Sigmoid colon (tissue), 6 donors: ENCODE measurements at regions not wholly inside any gene's neighbourhood (a gene's known extent, or its start where the extent isn't known, plus 50 kb on each side); places are given as distances from the start of the nearest gene placed in this dataset.

Experiments used
- DNase-seq: peaks from one replicate; pipeline ENCODE4 v3.0.0-alpha.2; 2019
- H3K27ac ChIP-seq, 4 donors: fragments of 200-600 bp; sonication (generic); one replicate each; pipeline ENCODE4 v1.5.1; 2016 to 2019; ENCODE audit warnings: mild to moderate bottlenecking in 1 of 4
- H3K27me3 ChIP-seq, 3 donors: fragments of 200-600 bp; sonication (generic); one replicate each; pipeline ENCODE4 v1.5.1; 2019; ENCODE audit warnings: mild to moderate bottlenecking in 1 of 3
- H3K36me3 ChIP-seq, 4 donors: fragments of 200-600 bp; sonication (generic); one replicate each; pipeline ENCODE4 v1.5.1; 2016 to 2019
- H3K4me1 ChIP-seq, 4 donors: fragments of 200-600 bp; sonication (generic); one replicate each; pipeline ENCODE4 v1.5.1; 2017 to 2019
- H3K4me3 ChIP-seq, 4 donors: fragments of 200-600 bp; sonication (generic); one replicate each; pipeline ENCODE4 v1.5.1; 2017 to 2019; ENCODE audit warnings: mild to moderate bottlenecking in 2 of 4, moderate library complexity in 1 of 4
- H3K9me3 ChIP-seq, 4 donors: fragments of 200-600 bp in 3 of 4; sonication (generic) in 3 of 4; one replicate each; pipeline versions ENCODE4 v1.5.1 to v1.6.1; 2013 to 2019
- CTCF ChIP-seq, 4 experiments: fragments of 450-650 bp in 3 of 4; fragments of 200-600 bp in 1 of 4; IDR thresholded peaks; one replicate each; pipeline ENCODE4 v1.5.1; 2016 to 2019; ENCODE audit warnings: antibody characterized with exemption in 4 of 4, mild to moderate bottlenecking in 3 of 4, moderate library complexity in 2 of 4
- EP300 ChIP-seq, 4 donors: sonication (generic); formaldehyde crosslinking; IDR thresholded peaks; one replicate each; pipeline ENCODE4 v1.6.1; 2017; ENCODE audit warnings: antibody characterized with exemption in 4 of 4
- POLR2A ChIP-seq, 2 donors: fragments of 450-650 bp; IDR thresholded peaks; one replicate each; pipeline ENCODE4 v1.6.1; 2016; ENCODE audit warnings: antibody characterized with exemption in 2 of 2, mild to moderate bottlenecking in 2 of 2, moderate library complexity in 2 of 2
- POLR2AphosphoS5 ChIP-seq, 4 donors: sonication (generic); formaldehyde crosslinking; IDR thresholded peaks; one replicate each; pipeline ENCODE4 v1.6.1; 2017; ENCODE audit warnings: antibody characterized with exemption in 4 of 4
- WGBS, 2 donors: extraction: QIAGEN DNeasy Blood & Tissue Kit; methylation state at CpG; one replicate each; pipeline ENCODE4 v1.1.7; 2013; 5-methylcytosine and 5-hydroxymethylcytosine counted together
- intact Hi-C: fragments of 100-400 bp; cut with DNase I; formaldehyde crosslinking; loops from one replicate; pipeline ENCODE4 v1.15.1; 2023
- donor health status: healthy with polysubstance abuse.
- donor health status: healthy.

GRCh38 chr2:75964646-75965045 lies 253.9 kb upstream of the GCFC2 start:
- Histone ChIP-seq H3K27me3 (no peaks in the 10 kb centered on the region), H3K36me3 (no peaks in the 10 kb centered on the region), H3K27ac (no peak overlapping the region), H3K9me3 (no peaks in the 10 kb centered on the region), H3K4me1 (no peaks in the 10 kb centered on the region), H3K4me3 (no peak overlapping the region)
- TF ChIP-seq POLR2AphosphoS5 (IDR thresholded peaks at IDR 0.05) = no peak
- no peak for TF ChIP-seq POLR2A (IDR thresholded peaks at IDR 0.05)
- no peak for TF ChIP-seq CTCF (IDR thresholded peaks at IDR 0.05)
- TF ChIP-seq EP300 (IDR thresholded peaks at IDR 0.05) = no peak
- 52 to 74% methylated on average over 2 of the region's 2 CpGs for WGBS, 2 donors
- intact Hi-C loops = no loop called here
- DNase-seq = no peak

GRCh38 chr2:75960472-75961009 lies 249.8 kb upstream of the GCFC2 start:
- H3K4me1 ChIP-seq = no peaks in the 10 kb centered on the region
- H3K27me3 ChIP-seq = no peaks in the 10 kb centered on the region
- intact Hi-C loops = no loop called here
- no peak overlapping the region for H3K27ac ChIP-seq
- no peak overlapping the region for H3K4me3 ChIP-seq
- DNase-seq = no peak
- WGBS, 2 donors = 73% methylated on average over 3 of the region's 3 CpGs
- no peaks in the 10 kb centered on the region for H3K36me3 ChIP-seq
- no peak for TF ChIP-seq POLR2A (IDR thresholded peaks at IDR 0.05)
- no peak for TF ChIP-seq POLR2AphosphoS5 (IDR thresholded peaks at IDR 0.05)
- TF ChIP-seq EP300 (IDR thresholded peaks at IDR 0.05) = no peak
- TF ChIP-seq CTCF (IDR thresholded peaks at IDR 0.05) = no peak
- no peaks in the 10 kb centered on the region for H3K9me3 ChIP-seq

- 61 to 79% methylated on average over 4 of the region's 4 CpGs for WGBS, 2 donors
- Histone ChIP-seq H3K4me1 (no peaks in the 10 kb centered on the region), H3K27ac (no peak overlapping the region), H3K4me3 (no peak overlapping the region), H3K27me3 (no peaks in the 10 kb centered on the region), H3K9me3 (no peaks in the 10 kb centered on the region), H3K36me3 (no peaks in the 10 kb centered on the region)
- intact Hi-C loops = no loop called here
- TF ChIP-seq CTCF (IDR thresholded peaks at IDR 0.05) = no peak
- TF ChIP-seq POLR2A (IDR thresholded peaks at IDR 0.05) = no peak
- no peak for TF ChIP-seq POLR2AphosphoS5 (IDR thresholded peaks at IDR 0.05)
- TF ChIP-seq EP300 (IDR thresholded peaks at IDR 0.05) = no peak
- DNase-seq = no peak
Measured at GRCh38 chr2:75959724-75960471, 249.2 kb upstream of the GCFC2 start.

GRCh38 chr2:75954761-75955160 lies 244.0 kb upstream of the GCFC2 start:
- Histone ChIP-seq H3K27me3 (no peaks in the 10 kb centered on the region), H3K27ac (no peak overlapping the region), H3K4me1 (no peaks in the 10 kb centered on the region), H3K4me3 (no peak overlapping the region), H3K36me3 (no peaks in the 10 kb centered on the region), H3K9me3 (no peaks in the 10 kb centered on the region)
- TF ChIP-seq POLR2A (IDR thresholded peaks at IDR 0.05) = no peak
- no peak for TF ChIP-seq EP300 (IDR thresholded peaks at IDR 0.05)
- no peak for TF ChIP-seq CTCF (IDR thresholded peaks at IDR 0.05)
- TF ChIP-seq POLR2AphosphoS5 (IDR thresholded peaks at IDR 0.05) = no peak
- intact Hi-C loops = no loop called here
- DNase-seq = no peak

- Histone ChIP-seq H3K27ac (no peak overlapping the region), H3K36me3 (no peaks in the 10 kb centered on the region), H3K9me3 (no peaks in the 10 kb centered on the region), H3K4me3 (no peak overlapping the region), H3K4me1 (no peaks in the 10 kb centered on the region), H3K27me3 (no peaks in the 10 kb centered on the region)
- intact Hi-C loops = no loop called here
- 66 to 82% methylated on average over 1 of the region's 1 CpG for WGBS, 2 donors
- TF ChIP-seq POLR2A (IDR thresholded peaks at IDR 0.05) (no peak), POLR2AphosphoS5 (IDR thresholded peaks at IDR 0.05) (no peak), EP300 (IDR thresholded peaks at IDR 0.05) (no peak), CTCF (IDR thresholded peaks at IDR 0.05) (no peak)
- no peak for DNase-seq
Measured at GRCh38 chr2:75952173-75952572, 241.5 kb upstream of the GCFC2 start.
